Gastroesophageal sphincter (tissue), 3 donors: ENCODE measurements at regions not wholly inside any gene's neighbourhood (a gene's known extent, or its start where the extent isn't known, plus 50 kb on each side); places are given as distances from the start of the nearest gene placed in this dataset.

Experiments used
- CTCF ChIP-seq, 4 experiments: fragments of 200-600 bp in 2 of 4; fragments of 450-650 bp in 2 of 4; sonication (generic) in 1 of 4; IDR thresholded peaks; one replicate each; pipeline ENCODE4 v1.5.1; 2017 to 2019; ENCODE audit warnings: antibody characterized with exemption in 4 of 4, mild to moderate bottlenecking in 2 of 4, moderate library complexity in 2 of 4
- POLR2A ChIP-seq, 2 donors: fragments of 450-650 bp; IDR thresholded peaks; one replicate each; pipeline ENCODE4 v1.6.1; 2017; ENCODE audit warnings: antibody characterized with exemption in 2 of 2, mild to moderate bottlenecking in 2 of 2, moderate library complexity in 1 of 2

GRCh38 chr16:26768385-26769010, 298.2 kb upstream of the C16orf82 start:
- TF ChIP-seq CTCF (IDR thresholded peaks at IDR 0.05) (no peak), POLR2A (IDR thresholded peaks at IDR 0.05) (no peak)
